Neural progenitor cell (in vitro differentiated cells): ENCODE measurements at regions not wholly inside any gene's neighbourhood (a gene's known extent, or its start where the extent isn't known, plus 50 kb on each side); places are given as distances from the start of the nearest gene placed in this dataset.

Experiments
- CTCF ChIP-seq: fragments of 200-600 bp; sonication (generic); IDR thresholded peaks from 2 replicates; pipeline ENCODE4 v1.5.1; 2017; ENCODE audit warnings: antibody characterized with exemption, mild to moderate bottlenecking
- EZH2 ChIP-seq: fragments of 200-600 bp; sonication (generic); IDR thresholded peaks from 2 replicates; pipeline ENCODE4 v1.6.1; 2017; ENCODE audit warnings: antibody characterized with exemption, mild to moderate bottlenecking, moderate library complexity

- TF ChIP-seq CTCF = no peak
- TF ChIP-seq EZH2 = no peak
These were observed 323.2 kb upstream of the SLC39A10 start for GRCh38 chr2:195333869-195334268.
